DMS153 treated with DMSO at 0.1 percent for 48 hours (cell line): ENCODE measurements at regions not wholly inside any gene's neighbourhood (a gene's known extent, or its start where the extent isn't known, plus 50 kb on each side); places are given as distances from the start of the nearest gene placed in this dataset.
"Not testable (repeated sequence)": the region's sequence is repeated elsewhere in the genome, so short reads cannot be mapped to it uniquely, and the experiment has no call there.

Experiments used
- DNase-seq: peaks from one replicate; lab custom pipeline; 2025; ENCODE audit not compliant: unreplicated experiment; lab: John Stamatoyannopoulos, UW

DNA sequence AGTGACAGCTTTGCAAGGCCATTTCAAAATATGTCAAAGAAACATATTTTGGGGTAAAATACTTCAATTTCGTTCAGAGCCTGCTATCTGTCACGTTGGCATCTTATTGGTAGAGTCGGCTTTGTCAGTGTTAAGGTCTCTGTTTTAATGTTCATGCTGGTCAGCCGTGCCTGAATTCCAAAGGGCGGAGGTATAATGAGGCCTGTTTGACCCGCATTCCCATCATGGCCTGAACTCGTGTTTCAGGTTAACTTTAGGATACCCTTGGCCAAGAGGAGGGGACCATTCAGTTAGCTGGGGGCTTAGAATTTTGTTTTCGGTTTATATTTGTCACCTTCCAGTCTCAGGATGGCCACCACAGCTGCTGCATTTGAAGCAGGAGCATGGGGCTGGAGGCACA lies 236.4 kb downstream of the NFATC2 start:
- no peak for DNase-seq

DNA sequence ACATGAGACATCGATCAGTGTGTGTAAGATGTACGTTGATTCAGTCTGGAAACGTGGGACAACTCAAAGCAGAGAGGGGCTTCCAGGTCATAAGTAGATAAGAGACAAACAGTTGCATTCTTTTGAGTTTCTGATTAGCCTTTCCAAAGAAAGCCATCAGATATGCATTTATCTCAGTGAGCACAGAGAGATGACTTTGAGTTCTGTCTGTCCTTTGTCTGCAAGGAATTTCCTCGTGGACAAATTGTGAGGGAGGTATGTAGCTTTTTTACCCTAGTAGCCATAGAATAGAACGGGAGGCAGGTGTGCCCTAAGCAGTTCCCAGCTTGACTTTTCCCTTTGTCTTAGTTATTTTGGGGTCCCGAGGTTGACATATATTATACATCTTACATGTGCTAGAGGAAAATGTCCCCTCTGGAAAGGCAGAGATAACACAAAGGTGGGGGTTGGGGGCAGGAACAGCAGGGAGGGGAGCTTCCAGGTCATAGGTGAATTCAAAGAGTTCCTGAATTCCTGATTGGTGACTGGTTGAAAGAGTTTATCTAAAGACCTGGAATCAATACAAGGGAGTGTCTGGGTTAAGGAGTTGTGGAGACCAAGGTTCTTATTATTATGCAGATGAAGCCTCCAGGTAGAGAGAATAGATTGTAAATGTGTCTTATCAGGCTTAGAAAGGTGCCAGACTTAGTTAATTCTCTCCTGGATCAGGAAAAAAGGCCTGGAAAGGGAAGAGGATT lies 237.0 kb downstream of the NFATC2 start:
- DNase-seq: no peak

DNA sequence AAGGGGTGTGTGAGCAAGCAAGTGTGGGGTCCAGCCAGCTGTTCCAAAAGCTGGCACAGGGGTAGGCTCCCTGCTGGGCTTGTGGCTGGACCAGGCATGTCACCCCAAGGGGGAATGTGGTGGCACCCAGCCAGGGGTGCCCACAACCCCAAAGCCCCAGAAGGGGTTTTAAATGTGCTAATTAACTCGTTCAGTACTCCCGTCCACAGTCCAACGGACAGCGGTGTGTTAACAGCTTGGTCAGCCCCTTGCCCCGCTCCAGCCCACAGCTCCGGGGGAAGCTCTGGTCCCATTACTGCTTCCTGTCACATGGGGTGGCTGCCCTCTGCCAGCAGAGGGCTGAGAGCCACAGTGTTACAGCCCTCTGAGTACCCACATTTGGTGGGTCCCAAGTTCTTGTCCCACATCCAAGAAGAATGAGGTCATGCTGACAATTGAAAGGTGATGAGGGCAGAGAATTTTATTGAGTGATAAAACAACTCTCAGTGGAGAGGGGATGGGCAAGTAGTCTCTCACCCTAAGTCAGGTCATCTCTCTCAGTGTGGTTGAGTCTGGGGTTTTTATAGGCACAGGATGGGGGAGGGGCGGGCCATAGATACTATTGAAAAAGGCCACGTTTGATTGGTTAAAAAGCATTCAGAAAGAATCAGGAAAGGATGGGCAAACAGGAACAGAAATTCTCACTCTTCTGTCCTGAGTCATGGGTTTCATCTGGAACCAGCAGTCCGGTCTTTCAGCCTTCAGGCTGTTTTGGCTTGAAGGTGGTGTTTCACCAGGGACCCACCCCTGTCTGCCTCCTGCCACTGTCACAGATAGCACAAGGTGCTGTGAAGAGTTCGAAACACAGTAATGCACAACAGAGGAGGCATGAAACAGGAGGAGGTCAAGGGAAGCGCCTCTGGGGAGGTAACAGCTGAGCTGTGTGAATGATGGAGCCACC lies 238.5 kb downstream of the NFATC2 start:
- DNase-seq: no peak

DNA sequence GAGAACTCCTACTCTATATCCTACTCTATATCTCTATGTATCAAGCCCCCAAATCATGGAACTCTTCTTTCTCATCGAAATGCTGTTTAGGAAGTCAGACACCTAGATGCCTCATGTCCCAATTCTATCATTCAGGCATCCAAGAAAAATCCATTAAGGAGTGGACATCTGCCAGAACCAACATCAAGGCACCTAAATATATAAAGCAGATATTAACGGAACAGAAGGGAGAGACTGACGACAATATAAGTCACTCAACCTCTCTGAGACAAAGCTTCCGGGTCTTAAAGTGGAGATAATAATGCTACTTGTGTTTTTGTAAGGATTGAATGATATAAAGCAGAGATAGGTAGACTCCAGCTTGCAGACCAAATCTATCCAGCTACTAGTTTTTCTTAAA lies 241.5 kb downstream of the NFATC2 start:
- DNase-seq: no peak

DNA sequence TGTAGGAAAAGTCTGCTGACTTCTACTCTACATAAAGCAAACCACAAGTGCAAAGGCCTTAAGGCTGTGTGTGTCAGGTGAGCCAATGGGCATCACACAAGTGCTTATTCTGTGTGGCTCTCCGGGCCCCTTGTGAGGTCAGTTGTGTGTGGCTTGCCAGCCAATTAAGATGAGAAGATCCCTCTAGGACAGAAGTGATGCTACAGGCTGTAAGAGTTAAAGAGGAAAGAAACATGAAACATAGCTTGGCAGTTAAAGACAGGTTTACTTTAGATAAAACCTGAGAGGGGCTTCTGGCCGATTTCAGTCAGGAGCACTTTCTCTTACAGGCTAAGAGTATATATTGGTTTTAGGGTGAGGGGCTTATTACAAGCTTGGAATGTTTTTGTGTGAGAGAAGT lies 242.4 kb downstream of the NFATC2 start:
- DNase-seq: no peak

DNA sequence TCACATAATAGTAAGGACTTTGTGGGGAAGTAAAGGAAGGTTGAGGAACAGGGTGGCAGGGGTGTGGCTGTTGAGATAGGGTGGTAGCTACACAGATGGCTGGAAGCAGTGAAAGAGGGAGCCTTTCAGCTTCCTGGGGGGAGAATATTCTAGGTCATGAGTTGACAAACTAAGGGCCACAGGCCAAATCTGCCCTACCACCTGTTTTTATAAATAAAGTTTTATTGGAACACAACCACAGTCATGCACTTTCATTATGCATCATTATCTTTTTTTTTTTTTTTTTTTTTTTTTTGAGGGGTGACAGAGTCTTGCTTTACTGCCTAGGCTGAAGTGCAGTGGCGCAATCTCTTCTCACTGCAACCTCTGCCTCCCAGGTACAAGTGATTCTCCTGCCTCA lies 243.1 kb downstream of the NFATC2 start:
- DNase-seq: no peak

DNA sequence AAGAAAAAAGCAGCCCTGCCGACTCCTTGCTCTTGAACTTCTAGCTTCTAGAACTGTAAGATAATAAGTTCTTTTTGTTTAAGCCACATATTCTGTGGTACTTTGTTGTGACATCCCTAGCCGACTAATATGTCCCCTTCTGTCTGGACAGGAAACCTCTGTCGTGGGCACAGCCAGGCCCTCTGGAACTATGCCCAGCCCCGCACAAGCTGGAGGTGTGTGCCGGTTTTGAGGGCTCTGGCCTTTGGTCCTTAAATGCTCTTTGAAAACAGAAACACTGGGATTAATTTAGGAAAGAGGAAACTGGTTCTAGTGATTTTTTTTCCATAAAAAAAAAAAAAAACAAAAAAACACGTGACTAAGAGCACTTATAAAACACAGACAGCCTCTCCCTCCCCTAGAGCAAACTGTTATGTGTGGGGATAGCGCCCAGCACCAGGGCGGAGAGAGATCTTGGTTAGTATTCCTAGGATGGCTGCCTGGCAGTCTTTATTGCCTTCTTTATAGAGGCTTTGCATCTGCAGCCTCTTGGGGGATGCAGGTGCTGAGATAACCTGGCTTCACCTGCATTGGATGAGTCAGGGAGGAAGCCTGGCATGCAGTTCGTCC lies 244.3 kb downstream of the NFATC2 start:
- no peak for DNase-seq

DNA sequence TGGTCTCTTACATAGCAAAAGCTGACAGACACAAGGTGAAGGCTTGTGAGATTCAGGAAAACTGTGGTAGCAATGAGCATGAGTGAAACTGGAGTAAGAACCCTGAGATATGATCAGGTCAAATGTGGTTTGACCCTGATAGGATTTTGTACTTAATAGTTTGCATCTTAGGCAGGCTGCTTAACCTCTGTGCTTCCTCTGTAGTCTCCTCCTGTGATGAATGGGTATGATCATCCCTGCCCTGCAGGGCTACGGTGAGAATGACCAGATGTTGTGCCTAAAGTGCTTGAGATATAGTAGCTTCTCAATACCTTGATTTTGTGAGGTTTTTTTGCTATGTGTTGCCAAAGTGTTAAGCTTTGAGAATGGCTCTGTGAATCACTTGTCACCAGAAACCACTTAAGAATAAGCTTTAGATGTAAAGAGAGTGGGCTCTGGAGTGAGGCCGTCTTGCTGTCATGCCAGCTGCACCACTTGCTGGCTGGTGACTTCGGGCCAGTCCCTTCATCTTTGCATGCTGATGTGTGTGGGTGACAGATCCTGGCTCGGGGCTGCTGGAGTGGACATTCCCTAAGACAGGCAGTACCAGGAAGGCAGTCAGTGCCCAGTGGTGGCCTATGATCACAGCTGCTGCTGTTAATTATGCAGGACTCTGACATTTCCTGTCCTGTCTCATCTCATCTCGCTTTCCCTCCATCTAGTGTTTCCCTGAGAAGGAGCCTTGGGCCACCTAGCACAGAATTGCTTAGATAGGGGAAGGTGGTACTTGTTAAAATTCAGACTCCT lies 254.7 kb downstream of the NFATC2 start:
- no peak for DNase-seq

DNA sequence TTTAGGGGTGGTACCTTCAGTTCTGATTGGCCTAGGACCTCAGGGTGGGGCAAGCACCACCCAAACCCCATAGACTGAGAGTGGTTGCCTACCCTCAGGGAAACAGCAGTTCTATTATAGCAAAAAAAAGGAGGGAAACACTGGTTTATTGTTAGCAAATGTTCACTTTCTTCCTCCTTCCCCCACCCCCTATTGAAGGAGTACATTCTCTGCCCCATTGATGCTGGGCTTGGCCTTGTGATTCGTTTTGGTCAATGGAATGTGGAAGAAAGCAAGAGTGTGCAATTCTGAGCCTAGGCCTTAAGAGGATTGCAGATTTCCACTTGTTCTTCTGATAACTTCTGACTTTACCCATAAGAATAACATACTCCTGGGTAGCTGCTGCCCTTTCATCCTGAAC lies 255.8 kb downstream of the NFATC2 start:
- DNase-seq: no peak

DNA sequence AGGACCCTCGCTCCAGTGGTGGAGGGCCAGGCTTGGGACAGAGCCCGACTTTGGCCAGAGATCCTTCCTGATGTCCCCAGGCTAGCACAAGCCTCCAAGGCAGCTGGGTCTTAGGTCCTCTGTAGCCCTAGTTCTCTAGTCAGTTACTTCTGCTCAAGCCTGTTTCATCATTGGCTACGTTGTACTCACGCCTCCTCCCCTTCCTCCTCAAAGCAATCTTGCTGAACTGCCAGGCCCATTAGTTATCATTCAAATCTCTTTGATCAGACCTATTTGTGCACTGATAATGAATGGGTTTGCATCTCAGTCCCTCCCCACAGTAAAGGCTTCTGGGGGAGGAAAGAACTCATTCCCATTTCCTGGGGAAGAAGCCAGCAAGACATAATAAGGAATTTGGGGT lies 256.8 kb downstream of the NFATC2 start:
- DNase-seq: no peak

DNA sequence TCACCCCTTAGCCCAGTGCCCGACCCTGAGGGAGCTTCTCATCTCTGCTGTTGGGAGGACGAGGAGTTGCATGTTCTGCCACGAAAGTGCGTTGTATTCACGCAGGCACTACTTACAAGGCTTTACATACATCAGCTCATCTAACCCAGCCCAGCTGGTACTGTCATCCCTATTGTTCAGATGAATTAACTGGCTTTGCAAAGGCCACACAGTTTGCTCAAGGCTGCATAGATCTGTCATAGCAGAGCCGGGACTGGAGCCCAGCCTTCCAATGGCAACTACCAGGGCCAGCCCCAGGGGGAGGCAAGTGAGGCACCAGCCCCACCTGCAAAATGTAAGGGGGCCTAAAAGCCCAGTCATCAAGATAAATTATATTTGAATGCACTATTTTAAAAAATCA lies 257.6 kb downstream of the NFATC2 start:
- DNase-seq: no peak

DNA sequence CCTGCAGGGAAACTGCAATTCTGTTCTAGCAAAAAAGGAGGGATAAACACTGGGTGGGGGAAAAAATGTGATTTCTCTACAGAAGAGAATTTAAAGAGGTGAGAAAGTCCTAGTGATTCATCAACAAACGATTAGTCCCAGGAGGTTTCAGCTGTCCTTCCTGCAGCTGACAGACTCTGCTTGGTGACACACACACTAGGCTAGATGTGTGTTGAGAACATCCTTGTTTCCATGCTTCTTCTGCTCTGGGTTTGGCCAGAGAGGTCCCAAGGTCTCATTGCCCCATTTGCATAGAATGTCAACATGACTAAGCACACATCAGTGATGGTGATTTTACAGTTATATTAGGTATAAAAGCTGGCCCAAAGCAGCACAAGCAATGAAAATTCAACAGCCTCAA lies 258.3 kb downstream of the NFATC2 start:
- no peak for DNase-seq

DNA sequence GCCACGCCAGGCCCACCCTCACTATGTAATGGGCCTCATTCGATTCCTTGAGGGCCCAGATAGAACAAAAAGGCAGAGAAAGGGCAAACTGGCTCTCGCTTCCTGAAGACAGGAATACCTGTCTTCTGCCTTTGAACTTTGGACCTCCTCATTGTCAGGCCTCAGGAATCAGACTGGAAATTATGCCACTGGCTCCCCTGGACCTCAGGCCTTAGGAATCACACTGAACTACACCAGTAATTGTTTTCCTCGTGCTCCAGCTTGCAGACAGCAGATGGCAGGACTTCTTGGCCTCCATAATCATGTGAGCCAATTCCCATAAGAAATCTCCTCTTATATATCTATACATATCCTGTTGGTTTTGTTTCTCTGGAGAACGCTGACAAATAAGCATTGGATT lies 258.6 kb upstream of the KCNG1 start:
- DNase-seq: no peak

DNA sequence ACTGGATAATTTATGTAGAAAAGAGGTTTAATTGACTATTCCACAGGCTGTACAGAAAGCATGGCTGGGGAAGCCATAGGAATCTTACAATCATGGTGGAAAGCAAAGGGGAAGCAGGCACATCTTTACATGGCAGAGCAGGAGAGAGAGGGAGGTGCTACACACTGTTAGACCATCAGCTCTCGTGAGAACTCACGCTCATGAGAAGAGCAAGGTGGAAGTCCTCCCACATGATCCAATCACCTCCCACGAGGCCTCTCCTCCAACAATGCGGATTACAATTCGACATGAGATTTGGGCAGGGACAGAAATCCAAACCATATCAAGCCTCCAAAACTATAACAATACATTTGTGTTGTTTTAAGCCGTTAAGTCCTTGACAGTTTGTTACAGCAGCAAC lies 257.1 kb upstream of the KCNG1 start:
- DNase-seq: no peak

DNA sequence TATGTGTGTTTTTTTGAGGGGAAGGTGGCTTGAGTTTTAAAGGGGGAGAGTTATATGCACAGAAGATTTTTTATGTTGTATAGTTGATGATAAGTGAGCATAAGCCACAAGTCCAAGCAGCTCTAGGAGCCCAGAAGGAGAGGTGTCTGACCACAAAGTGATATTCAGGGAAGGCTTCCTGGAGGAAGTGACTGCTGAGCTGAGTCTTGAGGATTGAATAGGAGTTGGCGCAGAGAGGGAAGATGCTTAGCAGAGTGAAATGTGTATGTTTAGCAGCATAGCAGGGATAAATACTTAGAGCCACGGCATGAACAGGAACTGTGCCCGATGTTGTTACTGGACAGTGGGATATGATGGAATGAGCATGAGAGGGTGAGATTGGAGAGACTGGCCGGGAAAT lies 255.1 kb upstream of the KCNG1 start:
- no peak for DNase-seq

DNA sequence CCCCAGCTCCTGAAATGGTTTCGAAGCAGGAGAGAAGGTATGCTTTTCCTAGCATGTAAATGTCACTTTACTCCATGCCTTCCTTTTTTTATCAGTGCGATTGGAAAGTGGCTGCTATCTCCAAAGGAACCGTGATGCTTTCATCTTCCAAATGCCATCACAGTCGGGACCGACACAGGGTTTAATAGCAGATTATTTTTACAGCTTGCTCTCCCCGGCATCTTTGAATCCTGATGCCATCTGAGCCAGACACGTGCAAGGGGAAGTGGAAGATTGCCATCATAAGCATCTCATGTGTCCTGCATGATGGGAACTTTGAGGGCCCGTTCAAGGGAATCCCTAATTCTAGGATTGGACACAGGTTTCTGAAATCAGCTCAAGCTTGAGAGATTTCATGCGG lies 253.4 kb upstream of the KCNG1 start:
- no peak for DNase-seq

DNA sequence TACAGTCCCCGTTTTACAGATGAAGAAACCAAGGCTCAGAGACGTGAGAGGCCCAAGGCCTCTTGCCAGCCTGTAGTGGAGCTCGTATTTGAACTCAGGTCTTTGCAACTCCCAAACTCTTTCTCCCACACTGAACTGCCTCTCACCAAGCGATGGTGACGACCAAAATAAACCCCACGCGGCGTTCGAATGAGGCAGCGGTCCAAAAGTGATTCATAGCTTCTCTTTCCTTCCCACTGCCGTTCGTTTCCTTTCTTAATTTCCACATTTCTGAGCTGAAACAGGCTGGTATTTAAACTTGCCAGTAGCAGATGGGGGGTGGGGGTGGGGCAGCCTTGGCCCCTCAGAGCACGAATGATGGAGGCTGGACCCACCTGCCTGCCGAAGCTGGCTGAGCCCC lies 252.9 kb upstream of the KCNG1 start:
- no peak for DNase-seq

DNA sequence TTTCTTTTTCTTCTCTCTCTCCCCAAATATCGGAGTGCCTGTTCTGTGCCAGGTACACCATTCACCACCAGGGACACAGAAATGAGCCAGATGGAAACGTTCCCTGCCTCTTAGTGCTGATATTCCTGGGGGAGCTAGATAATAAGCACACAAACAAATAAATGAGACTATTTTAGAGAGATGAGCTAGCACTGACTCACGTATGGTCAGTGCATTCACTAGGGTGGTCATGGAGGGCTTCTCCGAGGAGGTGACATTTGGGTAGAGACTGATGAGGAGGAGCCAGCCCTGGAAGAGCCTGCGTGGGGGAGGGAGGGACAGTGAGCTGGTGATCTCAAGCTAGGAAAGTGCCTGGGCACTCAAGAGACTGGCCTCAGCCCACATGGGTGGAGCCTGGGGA lies 252.3 kb upstream of the KCNG1 start:
- no peak for DNase-seq

DNA sequence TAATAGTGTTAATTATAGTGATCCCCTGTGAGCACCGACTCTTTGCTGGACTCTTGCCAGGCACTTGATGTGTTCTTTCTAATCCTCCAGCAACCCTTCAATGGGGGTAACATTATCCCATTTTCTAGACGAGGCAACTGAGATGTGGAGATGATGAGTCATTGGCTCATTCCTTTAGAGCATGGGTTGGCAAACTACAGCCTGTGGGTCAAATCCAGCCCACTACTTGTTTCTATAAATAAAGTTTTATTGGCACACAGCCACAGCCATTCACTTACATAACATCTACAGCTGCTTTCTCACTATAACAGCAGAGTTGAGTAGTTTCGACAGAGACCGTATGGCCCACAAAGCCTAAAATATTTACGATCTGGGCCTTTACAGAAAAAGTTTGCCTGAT lies 249.5 kb upstream of the KCNG1 start:
- no peak for DNase-seq

DNA sequence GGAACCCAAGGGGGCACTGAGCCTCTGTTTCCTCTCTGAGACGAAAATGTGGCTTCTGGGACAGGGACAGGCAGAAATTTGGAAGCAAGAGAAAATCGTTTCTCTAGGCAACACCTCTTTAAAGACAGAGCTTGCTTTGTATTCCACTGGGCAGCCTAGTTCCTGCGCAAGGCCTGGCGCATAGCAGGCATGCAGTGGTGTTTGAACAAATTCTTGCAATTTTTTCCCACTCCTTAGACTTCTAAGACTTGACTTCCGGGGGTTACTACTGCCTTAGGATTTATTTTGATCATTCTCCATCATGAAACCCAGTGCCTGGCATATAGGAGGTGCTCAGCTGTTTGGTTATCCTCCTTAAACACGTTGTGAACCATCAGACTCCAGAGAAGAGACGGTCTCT lies 249.0 kb upstream of the KCNG1 start:
- DNase-seq: no peak

DNA sequence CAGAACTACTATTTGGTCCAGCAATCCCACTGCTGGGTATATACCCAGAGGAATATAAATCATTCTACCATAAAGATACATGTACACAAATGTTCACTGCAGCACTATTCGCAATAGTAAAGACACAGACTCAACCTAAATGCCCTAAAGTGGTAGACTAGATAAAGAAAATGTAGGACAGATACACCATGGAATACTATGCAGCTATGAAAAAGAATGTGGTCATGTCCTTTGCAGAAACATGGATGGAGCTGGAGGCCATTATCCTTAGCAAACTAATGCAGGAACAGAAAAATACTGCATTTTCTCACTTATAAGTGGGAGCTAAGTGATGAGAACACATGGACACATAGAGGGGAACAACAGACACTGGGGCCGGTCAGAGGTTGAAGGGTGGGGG lies 248.4 kb upstream of the KCNG1 start:
- DNase-seq: not testable (repeated sequence)
